NT2/D1 (cell line): ENCODE measurements at regions not wholly inside any gene's neighbourhood (a gene's known extent, or its start where the extent isn't known, plus 50 kb on each side); places are given as distances from the start of the nearest gene placed in this dataset.

Experiments
- DNase-seq: peaks from one replicate; pipeline ENCODE4 v3.0.0-alpha.2; 2011; ENCODE audit warnings: low read depth, low spot score
- H3K27me3 ChIP-seq: 2 replicates; pipeline ENCODE4 v1.6.0; 2011; ENCODE audit warnings: mild to moderate bottlenecking; ENCODE audit not compliant: insufficient read length, insufficient read depth
- H3K36me3 ChIP-seq: 2 replicates; pipeline ENCODE4 v1.6.1; 2011; ENCODE audit warnings: mild to moderate bottlenecking, low read length, mixed read lengths; ENCODE audit not compliant: insufficient read depth, insufficient read length
- H3K4me1 ChIP-seq: 2 replicates; pipeline ENCODE4 v1.5.1; 2011; ENCODE audit not compliant: insufficient read depth, insufficient read length
- H3K4me3 ChIP-seq: 2 replicates; pipeline ENCODE4 v1.5.1; 2011; ENCODE audit warnings: low read depth; ENCODE audit not compliant: insufficient read length
- H3K9ac ChIP-seq: 2 replicates; pipeline ENCODE4 v1.6.0; 2011; ENCODE audit warnings: low read depth; ENCODE audit not compliant: insufficient read length
- H3K9me3 ChIP-seq: 2 replicates; pipeline ENCODE4 v1.5.1; 2011; ENCODE audit warnings: mild to moderate bottlenecking, low read length; ENCODE audit not compliant: insufficient read depth
- SUZ12 ChIP-seq: IDR thresholded peaks from 2 replicates; pipeline ENCODE4 v1.6.1; 2011; ENCODE audit not compliant: insufficient read length, insufficient read depth; ENCODE audit errors: extremely low read depth
- YY1 ChIP-seq: IDR thresholded peaks from 2 replicates; pipeline ENCODE4 v1.6.1; 2011; ENCODE audit not compliant: insufficient read length, insufficient read depth
- ZNF274 ChIP-seq: IDR thresholded peaks from 2 replicates; pipeline ENCODE4 v1.6.1; 2011; ENCODE audit warnings: mild to moderate bottlenecking, low read depth, low read length

DNA sequence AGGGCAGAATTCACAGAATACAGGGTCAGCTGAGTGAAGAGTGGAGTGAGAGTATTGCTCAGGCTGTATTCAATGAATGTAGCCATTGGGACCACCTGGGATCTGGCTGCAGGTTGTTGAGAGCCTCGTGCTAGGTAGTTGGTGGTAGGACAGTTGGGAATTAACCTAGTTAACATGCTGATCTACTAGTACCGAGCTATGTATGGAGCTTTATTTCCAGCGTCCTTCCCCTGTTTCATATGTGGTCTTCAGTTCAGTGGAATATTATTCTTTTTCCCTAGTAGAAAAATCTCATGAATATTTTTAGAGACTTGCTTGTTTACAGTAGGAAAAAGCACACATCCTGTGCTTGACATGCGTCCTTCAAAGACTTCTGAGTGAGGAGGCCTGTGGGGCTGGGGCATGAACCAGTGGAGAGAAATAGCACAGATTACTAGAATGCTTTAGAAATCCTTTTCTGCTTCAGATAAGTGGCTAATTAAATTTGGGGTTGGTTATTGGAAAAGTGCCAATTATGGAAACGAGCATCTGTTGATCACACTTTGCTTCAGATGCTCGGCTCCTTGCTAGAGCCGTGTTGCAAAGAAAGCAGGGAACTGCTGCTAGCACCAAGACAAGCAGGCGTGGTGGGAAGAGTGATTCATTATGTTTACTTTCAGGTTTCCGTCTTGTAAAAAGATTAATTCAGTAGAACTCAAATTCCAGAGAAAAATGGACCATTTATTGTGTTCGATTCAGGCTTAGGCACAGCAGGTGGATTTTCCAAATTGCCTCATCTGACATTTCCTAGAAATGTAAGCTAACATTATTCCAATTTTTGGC, 53.6 kb downstream of the ARF6 start:
- H3K4me3 ChIP-seq: no peak overlapping the region
- DNase-seq: no peak

GRCh38 chr14:49947506-49947905, 54.6 kb downstream of the ARF6 start:
- Histone ChIP-seq H3K4me1 (no peaks in the 10 kb centered on the region), H3K9me3 (no peaks in the 10 kb centered on the region), H3K27me3 (no peaks in the 10 kb centered on the region), H3K9ac (no peak overlapping the region), H3K36me3 (no peaks in the 10 kb centered on the region), H3K4me3 (no peak overlapping the region)
- TF ChIP-seq YY1: no peak
- TF ChIP-seq SUZ12: no peak
- TF ChIP-seq ZNF274: no peak
- no peak for DNase-seq

More for the DNA sequence above, 53.6 kb downstream of the ARF6 start:
- Histone ChIP-seq H3K27me3 (no peaks in the 10 kb centered on the region), H3K36me3 (no peaks in the 10 kb centered on the region), H3K4me1 (no peaks in the 10 kb centered on the region), H3K9me3 (no peaks in the 10 kb centered on the region), H3K9ac (no peak overlapping the region)
- TF ChIP-seq SUZ12 (no peak), ZNF274 (no peak), YY1 (no peak)

DNA sequence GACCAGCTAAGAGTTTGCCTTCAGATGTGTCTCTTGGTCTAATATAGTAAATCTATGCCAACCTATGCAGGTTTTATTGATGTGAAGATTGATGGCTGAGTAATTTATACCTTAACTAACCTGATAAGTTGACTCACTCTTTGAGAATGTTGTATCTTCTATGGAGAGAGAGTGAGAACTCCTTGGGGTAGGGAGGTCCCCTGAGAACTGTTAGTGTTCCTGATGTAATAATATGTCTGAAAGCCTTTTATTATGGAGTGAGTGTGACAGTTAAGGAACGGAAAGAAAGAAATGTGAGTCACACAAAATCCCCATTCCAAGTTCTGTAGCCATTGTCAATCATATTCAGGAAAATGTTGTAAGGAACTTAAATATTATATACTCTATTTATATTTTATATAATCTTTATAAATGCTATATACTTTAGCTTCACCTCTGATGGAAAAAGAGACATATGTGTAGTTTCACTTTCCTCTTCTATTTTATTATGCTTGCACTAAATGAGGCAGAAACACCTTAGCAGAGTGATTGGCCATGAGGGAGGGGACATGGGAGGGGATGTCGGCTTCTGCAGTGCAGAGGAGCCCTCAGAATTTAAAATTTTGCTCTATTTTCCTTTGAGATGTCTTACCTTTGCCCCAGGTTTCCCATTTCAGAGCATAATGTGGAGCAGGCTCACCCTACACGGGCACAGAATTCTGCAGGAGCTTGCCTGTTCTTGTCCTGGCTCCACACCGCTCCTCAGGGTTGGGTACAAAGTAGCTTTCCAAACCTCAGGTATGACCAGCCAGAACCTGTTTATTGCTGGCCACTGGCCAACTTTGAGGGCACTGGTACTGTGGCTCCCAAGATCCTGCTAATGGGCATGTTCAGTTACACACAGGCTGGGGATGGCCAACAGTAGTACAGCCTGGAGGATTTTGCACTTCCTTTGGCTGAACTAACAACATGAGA, 57.7 kb downstream of the ARF6 start:
- Histone ChIP-seq H3K36me3 (no peaks in the 10 kb centered on the region), H3K27me3 (no peaks in the 10 kb centered on the region), H3K4me1 (no peaks in the 10 kb centered on the region), H3K9me3 (no peaks in the 10 kb centered on the region), H3K9ac (no peak overlapping the region), H3K4me3 (no peak overlapping the region)
- DNase-seq: no peak
- TF ChIP-seq SUZ12 (no peak), ZNF274 (no peak), YY1 (no peak)

GRCh38 chr14:49951229-49951607, 58.3 kb downstream of the ARF6 start:
- Histone ChIP-seq H3K9ac (no peak overlapping the region), H3K9me3 (no peaks in the 10 kb centered on the region), H3K27me3 (no peaks in the 10 kb centered on the region), H3K36me3 (no peaks in the 10 kb centered on the region), H3K4me3 (no peak overlapping the region), H3K4me1 (no peaks in the 10 kb centered on the region)
- no peak for TF ChIP-seq SUZ12
- no peak for TF ChIP-seq YY1
- no peak for TF ChIP-seq ZNF274
- no peak for DNase-seq

- Histone ChIP-seq H3K9ac (no peak overlapping the region), H3K9me3 (no peaks in the 10 kb centered on the region), H3K27me3 (no peaks in the 10 kb centered on the region), H3K4me3 (no peak overlapping the region), H3K36me3 (no peaks in the 10 kb centered on the region), H3K4me1 (no peaks in the 10 kb centered on the region)
- TF ChIP-seq YY1: no peak
- TF ChIP-seq SUZ12: no peak
- no peak for TF ChIP-seq ZNF274
- no peak for DNase-seq
These were observed 58.9 kb downstream of the ARF6 start for GRCh38 chr14:49951691-49952345.

DNA sequence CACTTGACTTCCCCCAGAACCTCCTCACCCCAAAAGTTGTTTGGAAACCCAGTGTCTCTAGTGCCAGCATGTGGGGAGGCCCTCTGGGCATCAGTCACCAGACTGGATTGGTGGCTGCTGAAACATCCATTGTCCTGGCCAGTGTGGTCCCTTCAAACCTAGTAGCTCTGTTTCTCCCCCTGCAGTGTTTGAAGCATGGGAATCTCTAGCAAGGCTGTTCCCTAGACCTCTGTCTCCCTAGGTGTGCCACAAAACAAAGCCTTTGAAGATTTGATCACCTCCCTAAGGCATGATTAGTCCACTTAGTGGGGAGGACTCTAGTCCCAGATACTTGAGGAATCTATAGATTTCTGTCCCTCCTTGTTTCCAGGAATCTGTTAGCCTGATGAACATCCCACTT, 60.3 kb downstream of the ARF6 start:
- H3K9ac ChIP-seq: no peak overlapping the region
- no peak for DNase-seq
- TF ChIP-seq SUZ12 (no peak), YY1 (no peak), ZNF274 (no peak)
- no peaks in the 10 kb centered on the region for H3K27me3 ChIP-seq
- no peak overlapping the region for H3K4me3 ChIP-seq
- H3K36me3 ChIP-seq: no peaks in the 10 kb centered on the region
- no peaks in the 10 kb centered on the region for H3K4me1 ChIP-seq
- H3K9me3 ChIP-seq: no peaks in the 10 kb centered on the region

DNA sequence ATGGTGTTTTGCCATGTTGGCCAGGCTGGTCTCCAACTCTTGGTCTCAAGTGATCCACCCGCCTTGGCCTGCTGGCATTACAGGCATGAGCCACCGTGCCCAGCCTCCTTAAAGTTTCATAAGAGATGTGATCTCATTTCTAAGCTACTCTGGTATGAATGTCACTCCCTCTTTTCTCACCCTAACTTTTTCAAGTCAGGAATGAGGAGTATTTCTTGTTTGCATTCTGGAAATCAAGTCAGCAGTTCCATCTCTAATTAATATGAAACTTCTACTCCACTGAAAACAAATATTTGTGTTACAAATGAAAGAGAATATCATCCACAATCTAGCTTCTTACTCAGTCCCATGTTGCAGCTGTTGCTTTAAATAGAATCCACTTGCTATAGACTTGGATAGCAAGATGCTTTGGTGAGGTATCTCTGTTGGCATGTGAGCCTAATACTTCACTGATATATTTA, 61.3 kb downstream of the ARF6 start:
- H3K9me3 ChIP-seq: no peaks in the 10 kb centered on the region
- H3K27me3 ChIP-seq: no peaks in the 10 kb centered on the region
- TF ChIP-seq YY1 (no peak), ZNF274 (no peak), SUZ12 (no peak)
- H3K4me3 ChIP-seq: no peak overlapping the region
- no peaks in the 10 kb centered on the region for H3K4me1 ChIP-seq
- H3K9ac ChIP-seq: no peak overlapping the region
- H3K36me3 ChIP-seq: no peaks in the 10 kb centered on the region
- DNase-seq: no peak
